OCI-LY3 (cell line): ENCODE measurements at regions not wholly inside any gene's neighbourhood (a gene's known extent, or its start where the extent isn't known, plus 50 kb on each side); places are given as distances from the start of the nearest gene placed in this dataset.

Experiments used
- CTCF ChIP-seq: fragments of 200-600, 300-600 bp; sonication (generic); IDR thresholded peaks from 2 replicates; pipeline ENCODE4 v1.5.1; 2014; ENCODE audit warnings: antibody characterized with exemption, low read length, low read depth
- EZH2phosphoT487 ChIP-seq: fragments of 200-600 bp; shearing (Covaris generic); IDR thresholded peaks from 2 replicates; pipeline ENCODE4 v1.6.1; 2018; ENCODE audit warnings: antibody characterized with exemption, mixed run types, low read depth

GRCh38 chr4:170227928-170228327 is 138.2 kb upstream of the AADAT start:
- no peak for TF ChIP-seq EZH2phosphoT487
- TF ChIP-seq CTCF: no peak
